ENCODE measurements at regions not wholly inside any gene's neighbourhood (a gene's known extent, or its start where the extent isn't known, plus 50 kb on each side); places are given as distances from the start of the nearest gene placed in this dataset.
"Not testable (repeated sequence)": the region's sequence is repeated elsewhere in the genome, so short reads cannot be mapped to it uniquely, and the experiment has no call there.

DNA sequence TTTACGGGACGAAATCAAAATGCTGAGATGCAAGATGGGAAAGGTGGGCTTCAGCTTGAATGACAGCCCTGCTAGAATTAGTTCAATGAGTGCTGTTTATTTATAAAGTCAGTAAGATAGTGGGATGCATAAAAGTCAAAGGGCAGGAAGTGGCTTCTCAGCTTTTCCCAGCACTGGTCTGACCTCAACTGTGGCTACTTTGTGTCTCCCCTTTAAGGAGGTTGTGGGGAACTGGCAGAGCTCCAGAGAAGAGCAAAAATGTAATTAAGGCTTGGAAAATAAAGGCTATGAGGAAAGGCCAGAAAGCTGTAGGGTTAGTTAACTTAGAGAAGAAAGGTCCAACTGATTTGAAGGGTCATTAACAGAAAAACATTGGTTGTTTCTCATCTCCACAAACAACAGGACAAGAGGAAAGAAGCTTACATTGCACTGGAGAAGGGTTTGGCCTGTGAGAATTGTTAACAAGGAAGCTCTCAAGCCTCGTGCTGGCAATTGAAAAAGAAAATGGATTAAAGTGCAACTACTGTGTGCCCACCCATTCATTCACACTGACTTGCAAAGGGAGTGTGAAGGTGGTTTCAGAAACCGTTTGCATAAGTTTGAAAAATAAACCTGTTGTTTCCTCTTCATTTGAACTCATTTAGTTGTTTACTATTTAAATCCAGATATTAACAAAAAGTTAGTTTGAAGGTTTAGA lies 68.8 kb upstream of the CD28 start:
- Mint-ChIP-seq H3K27ac (no peak overlapping the region), H3K9me3 (no peaks in the 10 kb centered on the region), H3K36me3 (ENCODE audit: low read depth) (no peaks in the 10 kb centered on the region), H3K27me3 (ENCODE audit: low read depth) (no peaks in the 10 kb centered on the region), H3K4me1 (ENCODE audit: low read depth) (peaks cover 19% of the 10 kb centered on the region), H3K4me3 (no peak overlapping the region)
- DNase-seq, result no peak
- CTCF ChIA-PET, result no interaction called here
- intact Hi-C loops (cut with micrococcal nuclease), result loop anchor here (2.0 kb wide), 1 partner anchor 29 kb away; no protein-coding TSS in a partner anchor

DNA sequence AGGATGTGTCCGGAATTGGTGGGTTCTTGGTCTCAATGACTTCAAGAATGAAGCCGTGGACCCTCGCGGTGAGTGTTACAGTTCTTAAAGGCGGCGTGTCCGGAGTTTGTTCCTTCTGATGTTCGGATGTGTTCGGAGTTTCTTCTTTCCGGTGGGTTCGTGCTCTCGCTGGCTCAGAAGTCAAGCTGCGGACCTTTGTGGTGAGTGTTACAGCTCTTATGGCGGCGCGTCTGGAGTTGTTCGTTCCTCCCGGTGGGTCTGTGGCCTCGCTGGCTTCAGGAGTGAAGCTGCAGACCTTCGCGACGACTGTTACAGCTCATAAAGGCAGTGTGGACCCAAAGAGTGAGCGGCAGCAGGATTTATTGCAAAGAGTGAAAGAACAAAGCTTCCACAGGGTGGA lies 64.6 kb upstream of the CD28 start:
- H3K4me1 Mint-ChIP-seq (ENCODE audit: low read depth), result peaks cover 15% of the 10 kb centered on the region
- H3K36me3 Mint-ChIP-seq (ENCODE audit: low read depth); H3K4me3 Mint-ChIP-seq; H3K27me3 Mint-ChIP-seq (ENCODE audit: low read depth); CTCF ChIA-PET; DNase-seq; H3K9me3 Mint-ChIP-seq; intact Hi-C loops (cut with micrococcal nuclease); H3K27ac Mint-ChIP-seq: not testable (repeated sequence)

DNA sequence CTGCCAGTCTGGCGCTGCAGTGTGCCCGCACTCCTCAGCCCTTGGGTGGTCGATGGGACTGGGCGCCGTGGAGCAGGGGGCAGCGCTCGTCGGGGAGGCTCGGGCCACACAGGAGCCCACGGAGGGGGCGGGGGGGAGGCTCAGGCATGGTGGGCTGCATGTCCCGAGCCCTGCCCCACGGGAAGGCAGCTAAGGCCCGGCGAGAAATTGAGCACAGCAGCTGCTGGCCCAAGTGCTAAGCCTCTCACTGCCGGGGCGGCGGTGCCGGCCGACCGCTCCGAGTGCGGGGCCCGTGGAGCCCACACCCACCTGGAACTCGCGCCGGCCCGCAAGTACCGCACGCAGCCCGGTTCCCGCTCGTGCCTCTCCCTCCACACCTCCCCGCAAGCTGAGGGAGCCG lies 63.6 kb upstream of the CD28 start:
- CTCF ChIA-PET; H3K4me1 Mint-ChIP-seq (ENCODE audit: low read depth); intact Hi-C loops (cut with micrococcal nuclease): not testable (repeated sequence)

DNA sequence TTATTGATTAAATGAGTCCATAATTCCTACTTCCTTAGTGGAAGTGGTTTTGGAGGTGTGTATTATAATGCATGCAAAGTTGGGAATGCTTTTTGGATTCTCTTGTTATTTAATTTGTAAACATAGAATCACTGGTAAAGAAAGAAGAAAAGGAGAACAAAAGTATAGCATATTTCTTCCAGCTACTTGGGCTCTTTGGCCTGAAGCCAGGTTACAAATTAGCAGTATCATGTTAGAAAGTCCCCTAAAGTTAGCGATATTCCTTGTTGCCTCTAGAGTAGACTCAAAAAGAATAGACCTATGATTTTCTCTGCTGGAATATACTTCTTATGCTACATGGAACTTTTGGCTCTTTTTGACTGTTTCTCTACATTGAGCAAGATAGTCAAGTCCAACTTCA lies 60.6 kb upstream of the CD28 start:
- Mint-ChIP-seq H3K4me3 (no peak overlapping the region), H3K9me3 (no peaks in the 10 kb centered on the region), H3K27ac (no peak overlapping the region), H3K36me3 (ENCODE audit: low read depth) (no peaks in the 10 kb centered on the region), H3K27me3 (ENCODE audit: low read depth) (no peaks in the 10 kb centered on the region), H3K4me1 (ENCODE audit: low read depth) (peaks cover 4% of the 10 kb centered on the region)
- CTCF ChIA-PET, result no interaction called here
- intact Hi-C loops (cut with micrococcal nuclease), result no loop called here
- DNase-seq, result no peak

More for the DNA sequence above, 63.6 kb upstream of the CD28 start:
- not testable (repeated sequence) for H3K36me3 Mint-ChIP-seq (ENCODE audit: low read depth); H3K27ac Mint-ChIP-seq; H3K4me3 Mint-ChIP-seq; H3K9me3 Mint-ChIP-seq; H3K27me3 Mint-ChIP-seq (ENCODE audit: low read depth); DNase-seq

DNA sequence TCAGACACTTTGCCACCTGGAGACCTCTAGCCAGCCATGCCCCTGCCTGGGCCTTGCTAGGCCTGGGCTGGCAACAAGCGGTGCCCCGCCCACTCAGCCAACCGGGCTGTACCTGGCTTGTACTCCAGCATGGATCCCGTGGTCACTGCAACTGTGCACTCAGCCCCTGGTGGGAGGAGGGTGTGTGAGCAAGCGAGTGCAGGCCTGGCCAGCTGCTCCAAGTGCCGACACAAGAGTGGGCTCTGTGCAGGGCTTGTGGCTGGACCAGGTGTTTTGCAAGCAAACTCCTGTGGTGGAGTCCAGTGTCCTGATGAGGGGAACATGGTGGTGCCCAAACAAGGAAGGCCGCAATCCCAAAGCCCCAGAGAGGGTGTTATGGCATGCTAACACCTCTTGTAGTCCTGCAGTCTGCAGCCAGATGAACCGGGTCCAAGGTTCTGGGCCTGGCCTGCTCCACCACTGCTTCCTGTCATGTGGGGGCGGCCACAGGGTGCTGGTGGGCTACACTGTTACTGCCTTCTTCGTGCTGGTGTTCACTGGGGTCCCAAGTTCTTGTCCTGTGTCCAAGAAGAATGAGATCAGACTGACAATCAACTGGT lies 60.1 kb upstream of the CD28 start:
- peaks cover 8% of the 10 kb centered on the region for H3K4me1 Mint-ChIP-seq (ENCODE audit: low read depth)
- no peak overlapping the region for H3K4me3 Mint-ChIP-seq
- no peaks in the 10 kb centered on the region for H3K36me3 Mint-ChIP-seq (ENCODE audit: low read depth)
- intact Hi-C loops (cut with micrococcal nuclease), result no loop called here
- no peak for DNase-seq
- H3K27me3 Mint-ChIP-seq (ENCODE audit: low read depth), result no peaks in the 10 kb centered on the region
- CTCF ChIA-PET, result no interaction called here
- H3K27ac Mint-ChIP-seq, result no peak overlapping the region
- H3K9me3 Mint-ChIP-seq, result no peaks in the 10 kb centered on the region

DNA sequence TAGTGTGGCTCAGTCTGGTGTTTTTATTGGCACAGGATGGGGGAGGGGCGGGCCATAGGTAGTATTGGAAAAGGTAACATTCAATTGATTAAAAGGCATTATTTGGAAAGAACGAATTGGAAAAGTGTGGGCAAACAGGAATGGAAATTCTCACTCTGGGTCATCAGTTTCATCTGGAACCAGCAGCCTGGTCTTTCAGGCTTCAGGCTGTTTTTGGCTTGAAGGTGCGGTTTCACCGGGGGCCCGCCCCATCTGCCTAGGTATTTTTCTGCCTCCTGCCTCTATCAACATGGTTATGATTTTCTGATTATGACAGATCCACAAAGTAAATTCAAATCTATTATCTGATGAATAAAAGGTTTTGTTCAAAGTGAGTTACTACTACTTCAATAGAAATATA lies 59.5 kb upstream of the CD28 start:
- H3K27ac Mint-ChIP-seq, result no peak overlapping the region
- intact Hi-C loops (cut with micrococcal nuclease), result no loop called here
- H3K4me1 Mint-ChIP-seq (ENCODE audit: low read depth), result peaks cover 11% of the 10 kb centered on the region
- no peaks in the 10 kb centered on the region for H3K36me3 Mint-ChIP-seq (ENCODE audit: low read depth)
- no peak for DNase-seq
- no peak overlapping the region for H3K4me3 Mint-ChIP-seq
- CTCF ChIA-PET, result no interaction called here
- no peaks in the 10 kb centered on the region for H3K27me3 Mint-ChIP-seq (ENCODE audit: low read depth)
- H3K9me3 Mint-ChIP-seq, result no peaks in the 10 kb centered on the region

DNA sequence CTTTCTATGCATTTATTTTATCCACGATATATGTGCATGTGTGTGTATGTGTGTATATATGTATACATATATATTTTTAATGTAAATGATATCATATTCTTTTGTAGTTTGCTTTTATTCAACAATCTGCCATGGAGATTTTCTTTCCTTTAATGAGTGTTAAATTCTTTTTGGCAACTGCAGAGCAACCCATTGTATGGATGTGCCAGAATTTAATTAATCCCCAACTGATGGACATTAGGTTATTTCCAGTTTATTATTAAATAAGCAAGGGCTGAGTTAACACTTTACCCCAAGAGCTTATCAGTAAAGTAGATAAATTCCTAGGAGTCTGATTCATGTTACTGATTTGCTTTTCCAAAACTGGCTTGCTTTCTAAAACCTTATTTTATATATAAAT lies 58.9 kb upstream of the CD28 start:
- Mint-ChIP-seq H3K36me3 (ENCODE audit: low read depth) (no peaks in the 10 kb centered on the region), H3K4me3 (no peak overlapping the region), H3K27ac (no peak overlapping the region), H3K9me3 (no peaks in the 10 kb centered on the region), H3K27me3 (ENCODE audit: low read depth) (no peaks in the 10 kb centered on the region), H3K4me1 (ENCODE audit: low read depth) (peaks cover 11% of the 10 kb centered on the region)
- intact Hi-C loops (cut with micrococcal nuclease), result no loop called here
- CTCF ChIA-PET, result no interaction called here
- DNase-seq, result no peak

DNA sequence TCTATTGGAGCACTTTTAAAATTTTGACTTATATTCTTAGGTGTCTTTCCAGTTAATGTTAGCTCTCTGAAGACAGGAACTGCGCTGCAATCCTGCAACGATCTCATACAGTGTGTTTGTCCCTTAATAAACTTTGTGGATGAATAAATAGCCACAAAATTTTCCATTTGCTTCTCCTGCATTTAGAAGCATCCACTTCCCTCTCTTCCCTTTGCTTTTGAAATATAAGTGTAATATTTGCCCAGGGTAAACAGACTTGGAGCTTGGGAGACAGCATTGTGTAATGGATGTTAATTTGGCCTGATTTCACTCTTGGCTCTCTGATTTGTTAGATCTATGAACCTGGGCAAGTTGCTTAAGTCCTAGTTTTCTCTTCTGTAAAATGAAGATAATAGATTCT lies 58.2 kb upstream of the CD28 start:
- Mint-ChIP-seq H3K27me3 (ENCODE audit: low read depth) (no peaks in the 10 kb centered on the region), H3K27ac (no peak overlapping the region)
- CTCF ChIA-PET, result no interaction called here

DNA sequence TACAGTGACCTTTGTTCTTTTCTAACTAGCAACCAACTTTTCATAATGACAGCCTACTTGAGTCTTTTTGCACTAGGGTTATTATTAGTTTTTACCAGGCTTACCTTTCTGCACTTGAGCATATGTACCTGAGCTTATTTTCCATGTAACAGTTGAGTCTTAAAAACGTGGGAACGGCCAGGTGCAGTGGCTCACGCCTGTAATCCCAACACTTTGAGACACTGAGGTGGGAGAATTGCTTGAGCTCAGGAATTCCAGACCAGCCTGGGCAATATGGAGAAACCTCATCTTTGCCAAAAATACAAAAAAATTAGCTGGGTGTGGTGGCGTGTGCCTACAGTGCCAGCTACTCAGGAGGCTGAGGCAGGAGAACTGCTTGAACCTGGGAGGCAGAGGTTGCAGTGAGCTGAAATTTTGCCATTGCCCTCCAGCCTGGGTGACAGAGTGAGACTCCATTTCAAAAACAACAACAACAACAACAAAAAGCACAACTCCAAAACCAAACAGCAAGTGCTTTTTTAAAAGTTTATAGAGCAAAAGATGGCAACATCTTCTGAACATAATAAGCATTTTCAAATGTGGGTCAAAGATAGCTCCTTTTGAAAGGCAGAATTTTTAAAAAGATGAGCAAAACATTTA lies 57.1 kb upstream of the CD28 start:
- peaks cover 11% of the 10 kb centered on the region for H3K4me1 Mint-ChIP-seq (ENCODE audit: low read depth)
- no peak for DNase-seq
- intact Hi-C loops (cut with micrococcal nuclease), result no loop called here
- no peaks in the 10 kb centered on the region for H3K27me3 Mint-ChIP-seq (ENCODE audit: low read depth)
- H3K9me3 Mint-ChIP-seq, result no peaks in the 10 kb centered on the region
- H3K27ac Mint-ChIP-seq, result no peak overlapping the region
- CTCF ChIA-PET, result interaction anchor here (0.6 to 1.3 kb wide), 3 partner anchors 139 to 195 kb away, joined by 4 read pairs; no protein-coding TSS in a partner anchor
- no peaks in the 10 kb centered on the region for H3K36me3 Mint-ChIP-seq (ENCODE audit: low read depth)
- H3K4me3 Mint-ChIP-seq, result no peak overlapping the region

More for the DNA sequence above, 58.2 kb upstream of the CD28 start:
- Mint-ChIP-seq H3K4me3 (no peak overlapping the region), H3K9me3 (no peaks in the 10 kb centered on the region), H3K4me1 (ENCODE audit: low read depth) (peaks cover 11% of the 10 kb centered on the region), H3K36me3 (ENCODE audit: low read depth) (no peaks in the 10 kb centered on the region)
- intact Hi-C loops (cut with micrococcal nuclease), result no loop called here
- no peak for DNase-seq

DNA sequence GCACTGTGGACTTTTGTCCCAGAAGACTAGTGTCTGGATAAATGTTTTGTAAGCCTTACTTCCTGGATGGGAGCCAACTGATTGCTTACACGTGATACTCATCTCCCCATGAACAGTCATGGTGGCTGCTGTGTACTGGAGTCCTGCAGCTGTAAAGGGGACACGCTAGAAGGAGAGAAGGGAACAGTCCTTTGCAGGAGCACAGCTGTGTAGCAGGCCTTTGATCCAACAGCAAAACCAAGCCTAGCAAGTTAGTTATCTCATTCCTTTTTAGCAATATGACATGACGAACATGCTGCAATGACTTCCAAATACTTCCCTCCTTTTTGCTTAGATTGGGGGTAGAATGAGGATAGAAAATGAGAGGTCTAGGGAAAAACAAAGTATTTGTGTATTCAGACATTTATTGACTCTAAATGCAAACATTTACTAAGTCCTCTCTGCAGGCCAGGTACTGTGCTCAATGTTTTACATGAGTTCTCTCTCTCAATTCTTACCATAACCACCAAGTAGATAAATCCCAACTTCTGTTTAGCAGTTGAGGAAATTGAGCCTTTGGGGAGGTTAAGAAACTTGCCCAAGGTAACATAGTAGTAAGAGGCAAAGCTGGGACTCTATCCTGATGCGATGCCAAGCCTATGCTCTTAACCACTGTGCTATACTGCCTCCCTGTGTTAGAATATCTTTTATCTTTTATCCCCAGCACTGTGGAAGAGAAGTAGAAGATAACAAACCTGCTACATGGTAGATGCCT lies 55.4 kb upstream of the CD28 start:
- intact Hi-C loops (cut with micrococcal nuclease), result loop anchor here (1.0 to 5.0 kb wide), 8 partner anchors 131 to 1064 kb away; partner anchors contain the start of gene CYP20A1
- H3K9me3 Mint-ChIP-seq, result no peaks in the 10 kb centered on the region
- H3K27ac Mint-ChIP-seq, result no peak overlapping the region
- CTCF ChIA-PET, result interaction anchor here (1.1 to 2.5 kb wide), 4 partner anchors 161 to 167 kb away, joined by 3 to 9 read pairs (median 6); no protein-coding TSS in a partner anchor
- no peak overlapping the region for H3K4me3 Mint-ChIP-seq
- DNase-seq, result peak; percentile 26
- H3K36me3 Mint-ChIP-seq (ENCODE audit: low read depth), result no peaks in the 10 kb centered on the region
- no peaks in the 10 kb centered on the region for H3K27me3 Mint-ChIP-seq (ENCODE audit: low read depth)
- H3K4me1 Mint-ChIP-seq (ENCODE audit: low read depth), result peaks cover 25% of the 10 kb centered on the region

DNA sequence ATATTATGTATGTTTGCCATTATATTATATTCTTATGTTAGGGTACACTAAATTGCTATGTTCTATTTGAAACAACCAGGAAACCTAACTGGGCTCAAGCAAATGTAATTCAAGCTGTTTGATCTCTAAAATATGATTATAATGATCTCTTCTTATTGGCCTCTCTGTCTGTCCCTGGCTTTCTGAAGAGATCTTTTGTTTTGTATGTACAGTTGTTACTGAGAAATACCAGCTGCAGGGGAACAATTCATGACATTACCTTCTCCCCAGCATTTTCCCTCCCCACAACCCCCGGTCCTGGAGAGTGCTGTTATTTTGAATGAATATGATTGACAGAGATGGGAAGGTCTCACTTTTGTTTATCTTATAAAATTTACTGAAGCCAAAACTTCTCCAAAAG lies 54.8 kb upstream of the CD28 start:
- Mint-ChIP-seq H3K36me3 (ENCODE audit: low read depth) (no peaks in the 10 kb centered on the region), H3K4me1 (ENCODE audit: low read depth) (peaks cover 29% of the 10 kb centered on the region), H3K27ac (no peak overlapping the region), H3K9me3 (no peaks in the 10 kb centered on the region), H3K27me3 (ENCODE audit: low read depth) (no peaks in the 10 kb centered on the region), H3K4me3 (no peak overlapping the region)
- intact Hi-C loops (cut with micrococcal nuclease), result loop anchor here (1.0 to 5.0 kb wide), 8 partner anchors 131 to 1064 kb away; partner anchors contain the start of gene CYP20A1
- DNase-seq, result no peak
- CTCF ChIA-PET, result interaction anchor here (1.2 to 2.5 kb wide), 4 partner anchors 110 to 167 kb away, joined by 3 to 9 read pairs (median 6); no protein-coding TSS in a partner anchor

DNA sequence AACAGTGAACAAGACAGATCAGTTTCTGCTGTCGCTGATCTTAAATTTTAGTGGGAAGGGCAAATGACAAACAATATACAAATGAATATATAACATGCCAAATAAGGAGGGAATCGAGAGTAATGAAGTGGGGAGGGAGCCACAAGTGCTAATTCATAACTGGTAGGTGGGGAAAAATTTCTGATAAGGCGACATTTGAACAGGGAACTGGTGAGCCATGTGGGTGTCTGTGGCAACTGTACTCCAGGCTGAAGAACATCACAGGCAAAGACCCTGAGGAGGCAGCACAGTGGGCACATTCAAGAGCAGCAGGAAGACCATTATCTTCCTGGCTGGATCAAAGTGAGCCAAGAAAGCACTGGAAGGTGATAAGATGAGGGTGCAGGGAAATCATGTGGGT lies 51.6 kb upstream of the CD28 start:
- intact Hi-C loops (cut with micrococcal nuclease), result loop anchor here (5.0 kb wide), 3 partner anchors 252 to 1068 kb away; partner anchors contain the start of gene CYP20A1
- CTCF ChIA-PET, result interaction anchor here (0.8 to 0.9 kb wide), 2 partner anchors 127 to 430 kb away, joined by 4 read pairs; no protein-coding TSS in a partner anchor
- Mint-ChIP-seq H3K4me1 (ENCODE audit: low read depth) (peaks cover 40% of the 10 kb centered on the region), H3K36me3 (ENCODE audit: low read depth) (no peaks in the 10 kb centered on the region), H3K9me3 (no peaks in the 10 kb centered on the region), H3K4me3 (no peak overlapping the region), H3K27me3 (ENCODE audit: low read depth) (no peaks in the 10 kb centered on the region), H3K27ac (no peak overlapping the region)
- no peak for DNase-seq

All from activated naive CD4-positive, alpha-beta T cell treated with anti-CD3 and anti-CD28 coated beads for 36 hours (primary cell).